Esophagus muscularis mucosa (tissue), 4 donors: ENCODE measurements at regions not wholly inside any gene's neighbourhood (a gene's known extent, or its start where the extent isn't known, plus 50 kb on each side); places are given as distances from the start of the nearest gene placed in this dataset.
"Not testable (repeated sequence)": the region's sequence is repeated elsewhere in the genome, so short reads cannot be mapped to it uniquely, and the experiment has no call there.

ENCODE experiments used
- DNase-seq: peaks from one replicate; pipeline ENCODE4 v3.0.0-alpha.2; 2017; ENCODE audit errors: extremely low spot score
- H3K27ac ChIP-seq, 4 donors: fragments of 200-600 bp; sonication (generic); replicated peaks in 1 of 4; 1 replicate in 3 of 4; 2 replicates in 1 of 4; pipeline ENCODE4 v1.5.1; 2016 to 2019; ENCODE audit warnings: mild to moderate bottlenecking in 1 of 4
- H3K27me3 ChIP-seq, 4 donors: fragments of 200-600 bp; sonication (generic); one replicate each; pipeline versions ENCODE4 v1.5.1 to v1.6.0; 2016 to 2019
- H3K36me3 ChIP-seq, 4 donors: fragments of 200-600 bp; sonication (generic); one replicate each; pipeline ENCODE4 v1.5.1; 2016 to 2019
- H3K4me1 ChIP-seq, 4 donors: fragments of 200-600 bp; sonication (generic); one replicate each; pipeline ENCODE4 v1.5.1; 2016 to 2019
- H3K4me3 ChIP-seq, 4 donors: fragments of 200-600 bp; sonication (generic); 1 replicate in 2 of 4; 2 replicates in 2 of 4; pipeline ENCODE4 v1.5.1; 2016 to 2019; ENCODE audit warnings: mild to moderate bottlenecking in 4 of 4, moderate library complexity in 1 of 4
- H3K9me3 ChIP-seq, 4 donors: fragments of 200-600 bp; sonication (generic); 1 replicate in 3 of 4; 2 replicates in 1 of 4; pipeline ENCODE4 v1.5.1; 2016 to 2019
- EP300 ChIP-seq: sonication (generic); formaldehyde crosslinking; IDR thresholded peaks from one replicate; pipeline ENCODE4 v1.6.1; 2017; ENCODE audit warnings: antibody characterized with exemption
- POLR2A ChIP-seq: fragments of 450-650 bp; IDR thresholded peaks from one replicate; pipeline ENCODE4 v1.6.1; 2017; ENCODE audit warnings: antibody characterized with exemption, moderate library complexity, mild to moderate bottlenecking, low read depth
- POLR2AphosphoS5 ChIP-seq, 2 donors: sonication (generic); formaldehyde crosslinking; IDR thresholded peaks; one replicate each; pipeline ENCODE4 v1.6.1; 2017; ENCODE audit warnings: antibody characterized with exemption in 2 of 2
- WGBS: methylation state at CpG from one replicate; pipeline ENCODE4 v1.1.5; 2018; 5-methylcytosine and 5-hydroxymethylcytosine counted together
- intact Hi-C: fragments of 100-400 bp; cut with DNase I; formaldehyde crosslinking; loops from one replicate; pipeline ENCODE4 v1.15.1; 2023
- TF ChIP-seq, protein P1 (sequence below), 3 experiments: fragments of 200-600 bp in 2 of 3; fragments of 450-650 bp in 1 of 3; sonication (generic) in 2 of 3; IDR thresholded peaks; one replicate each; pipeline ENCODE4 v1.5.1; 2017 to 2019; ENCODE audit warnings: antibody characterized with exemption in 3 of 3, mild to moderate bottlenecking in 2 of 3, moderate library complexity in 1 of 3

DNA sequence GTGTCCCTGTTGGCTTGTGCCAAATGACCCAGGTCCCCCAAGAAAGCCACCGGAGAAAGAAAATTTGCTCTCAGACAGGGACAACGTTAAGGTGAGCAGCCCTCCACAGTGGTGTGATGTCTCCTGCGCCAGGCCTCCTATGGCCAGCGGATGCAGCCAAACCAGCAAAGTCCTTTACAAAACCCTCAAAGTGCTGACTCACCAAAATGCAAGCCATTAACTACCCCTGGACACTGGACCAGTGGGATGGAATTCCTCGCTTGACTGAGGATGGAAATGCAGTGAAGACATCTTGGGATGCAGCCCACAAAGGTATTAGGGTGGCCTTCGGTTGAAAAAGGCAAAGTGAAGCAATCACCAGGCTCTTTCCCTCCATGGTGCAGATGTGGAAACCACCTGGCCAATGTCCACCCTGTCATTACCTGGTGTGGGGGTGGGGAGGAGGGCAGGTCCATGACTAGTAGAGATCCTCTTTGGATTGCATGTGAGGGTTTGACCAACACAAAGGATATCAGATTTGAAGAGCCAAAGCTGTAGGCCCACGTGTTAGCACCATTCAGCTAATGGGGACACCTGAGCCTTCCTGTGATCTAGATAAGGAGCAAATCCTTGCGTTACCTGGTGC is 127.4 kb upstream of the SLC6A11 start:
- no peaks in the 10 kb centered on the region for H3K4me1 ChIP-seq
- intact Hi-C loops, result no loop called here
- H3K36me3 ChIP-seq, result no peaks in the 10 kb centered on the region
- peaks cover 0 to 18% (median 0%) of the 10 kb centered on the region in 4 donors for H3K27me3 ChIP-seq
- H3K27ac ChIP-seq, result no peak overlapping the region
- WGBS, result 88% methylated on average over 8 of the region's 8 CpGs
- TF ChIP-seq POLR2AphosphoS5 (IDR thresholded peaks at IDR 0.05), result no peak
- no peak for TF ChIP-seq EP300
- TF ChIP-seq POLR2A, result no peak
- TF ChIP-seq, protein P1, sequence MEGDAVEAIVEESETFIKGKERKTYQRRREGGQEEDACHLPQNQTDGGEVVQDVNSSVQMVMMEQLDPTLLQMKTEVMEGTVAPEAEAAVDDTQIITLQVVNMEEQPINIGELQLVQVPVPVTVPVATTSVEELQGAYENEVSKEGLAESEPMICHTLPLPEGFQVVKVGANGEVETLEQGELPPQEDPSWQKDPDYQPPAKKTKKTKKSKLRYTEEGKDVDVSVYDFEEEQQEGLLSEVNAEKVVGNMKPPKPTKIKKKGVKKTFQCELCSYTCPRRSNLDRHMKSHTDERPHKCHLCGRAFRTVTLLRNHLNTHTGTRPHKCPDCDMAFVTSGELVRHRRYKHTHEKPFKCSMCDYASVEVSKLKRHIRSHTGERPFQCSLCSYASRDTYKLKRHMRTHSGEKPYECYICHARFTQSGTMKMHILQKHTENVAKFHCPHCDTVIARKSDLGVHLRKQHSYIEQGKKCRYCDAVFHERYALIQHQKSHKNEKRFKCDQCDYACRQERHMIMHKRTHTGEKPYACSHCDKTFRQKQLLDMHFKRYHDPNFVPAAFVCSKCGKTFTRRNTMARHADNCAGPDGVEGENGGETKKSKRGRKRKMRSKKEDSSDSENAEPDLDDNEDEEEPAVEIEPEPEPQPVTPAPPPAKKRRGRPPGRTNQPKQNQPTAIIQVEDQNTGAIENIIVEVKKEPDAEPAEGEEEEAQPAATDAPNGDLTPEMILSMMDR (IDR thresholded peaks at IDR 0.05), result no peak
- no peak for DNase-seq
- H3K9me3 ChIP-seq, result no peaks in the 10 kb centered on the region
- no peak overlapping the region for H3K4me3 ChIP-seq

DNA sequence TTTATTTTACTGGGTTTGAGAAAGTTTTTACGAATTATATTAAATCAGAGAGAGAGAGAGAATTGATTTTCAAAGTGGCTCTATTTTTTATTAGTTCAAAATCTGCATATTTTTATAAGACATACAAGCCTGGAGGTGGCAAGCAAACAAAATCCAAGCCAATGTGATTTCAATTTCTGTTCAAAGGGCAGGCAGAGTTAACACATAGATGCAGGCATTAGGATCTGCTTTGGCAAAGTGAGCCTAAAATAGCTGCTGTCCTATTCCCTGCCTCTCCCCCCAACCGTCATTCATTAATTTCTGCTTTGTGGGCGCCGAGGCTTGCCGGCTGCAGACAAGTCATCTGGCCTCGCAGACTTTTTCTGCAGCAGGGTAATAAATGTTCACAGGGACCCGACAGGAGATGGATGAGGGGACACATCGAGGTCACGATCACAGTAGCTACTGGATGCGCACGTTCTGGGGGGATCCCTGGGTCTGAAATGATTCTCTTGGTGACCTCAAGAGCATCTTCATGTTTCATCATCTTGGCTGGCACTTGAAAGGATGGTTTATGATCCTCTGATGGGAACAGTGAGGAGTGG is 123.9 kb upstream of the SLC6A11 start:
- H3K4me1 ChIP-seq, result no peaks in the 10 kb centered on the region
- no peak overlapping the region for H3K4me3 ChIP-seq
- H3K9me3 ChIP-seq, result no peaks in the 10 kb centered on the region
- no peak for DNase-seq
- TF ChIP-seq, protein P1 (IDR thresholded peaks at IDR 0.05), result no peak
- TF ChIP-seq POLR2A, result no peak
- TF ChIP-seq POLR2AphosphoS5 (IDR thresholded peaks at IDR 0.05), result no peak
- no peak for TF ChIP-seq EP300
- H3K27ac ChIP-seq, result no peak overlapping the region
- intact Hi-C loops, result no loop called here
- H3K27me3 ChIP-seq, result peaks cover 0 to 33% (median 0%) of the 10 kb centered on the region in 4 donors
- 48% methylated on average over 11 of the region's 11 CpGs for WGBS
- H3K36me3 ChIP-seq, result no peaks in the 10 kb centered on the region

DNA sequence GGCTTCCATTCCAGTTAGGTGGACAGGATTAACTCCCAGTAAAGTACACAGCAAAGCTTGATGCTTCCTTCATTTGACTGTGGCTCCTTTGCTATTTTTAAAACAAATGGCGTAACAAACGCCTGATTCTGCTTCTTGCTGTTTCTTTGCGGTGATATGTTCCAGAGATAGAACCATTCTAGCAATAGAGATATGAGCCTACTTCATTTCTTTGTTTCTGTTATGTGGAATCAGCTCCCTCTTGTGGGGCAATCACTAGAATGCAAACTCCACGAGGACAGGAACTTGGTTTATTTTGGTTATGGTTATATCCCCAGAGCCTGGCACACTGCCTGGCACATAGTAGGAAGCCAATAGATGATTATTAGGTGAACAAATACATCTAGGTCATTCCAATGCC is 122.6 kb upstream of the SLC6A11 start:
- Histone ChIP-seq H3K4me3 (no peak overlapping the region), H3K9me3 (no peaks in the 10 kb centered on the region), H3K27me3 (peaks cover 0 to 35% (median 0%) of the 10 kb centered on the region in 4 donors), H3K27ac (no peak overlapping the region), H3K36me3 (no peaks in the 10 kb centered on the region), H3K4me1 (no peaks in the 10 kb centered on the region)
- WGBS, result 70% methylated on average over 4 of the region's 4 CpGs
- no peak for DNase-seq
- TF ChIP-seq EP300, result no peak
- intact Hi-C loops, result no loop called here

DNA sequence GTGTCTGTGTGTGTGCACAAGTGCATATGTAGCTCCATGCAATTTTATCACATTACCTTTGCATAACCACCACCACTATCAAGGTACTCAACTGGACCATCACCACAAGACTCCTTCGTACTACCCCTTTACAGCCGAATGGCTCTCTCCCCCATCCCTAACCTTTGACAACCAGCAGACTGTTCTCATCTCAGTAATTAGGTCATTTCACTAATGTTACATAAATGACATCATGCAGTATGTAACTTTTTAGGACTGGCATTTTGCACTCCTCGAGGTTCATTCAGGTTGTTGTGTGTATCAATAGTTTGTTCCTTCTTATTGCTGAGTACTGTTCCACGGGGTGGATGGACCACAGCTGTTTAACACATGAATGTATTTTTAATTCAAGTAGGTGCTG is 121.8 kb upstream of the SLC6A11 start:
- H3K36me3 ChIP-seq, result no peaks in the 10 kb centered on the region
- no peak overlapping the region for H3K4me3 ChIP-seq
- WGBS, result 81% methylated on average over 4 of the region's 4 CpGs
- H3K4me1 ChIP-seq, result no peaks in the 10 kb centered on the region
- peaks cover 0 to 42% (median 0%) of the 10 kb centered on the region in 4 donors for H3K27me3 ChIP-seq
- no peak overlapping the region for H3K27ac ChIP-seq
- no peaks in the 10 kb centered on the region for H3K9me3 ChIP-seq
- intact Hi-C loops, result no loop called here
- no peak for DNase-seq
- TF ChIP-seq, protein P1 (IDR thresholded peaks at IDR 0.05), result no peak
- TF ChIP-seq EP300, result no peak
- TF ChIP-seq POLR2A, result no peak
- no peak for TF ChIP-seq POLR2AphosphoS5 (IDR thresholded peaks at IDR 0.05)

DNA sequence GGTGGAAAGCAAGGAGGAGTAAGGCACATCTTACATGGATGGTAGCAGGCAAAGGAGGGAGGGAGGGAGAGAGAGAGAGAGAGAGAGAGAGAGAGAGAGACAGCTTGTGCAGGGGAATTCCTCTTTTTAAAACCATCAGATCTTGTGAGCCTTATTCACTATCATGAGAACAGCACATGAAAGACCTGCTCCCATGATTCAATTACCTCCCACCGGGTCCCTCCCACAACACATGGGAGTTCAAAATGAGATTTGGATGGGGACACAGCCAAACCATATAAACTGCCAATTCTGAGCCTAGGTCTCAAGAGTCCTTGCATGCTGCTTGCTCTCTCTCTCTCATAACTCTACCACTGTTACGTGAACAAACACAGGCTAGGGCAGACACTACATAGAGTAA is 120.8 kb upstream of the SLC6A11 start:
- H3K27me3 ChIP-seq, result peaks cover 0 to 42% (median 0%) of the 10 kb centered on the region in 4 donors
- H3K9me3 ChIP-seq, H3K4me3 ChIP-seq, H3K36me3 ChIP-seq, H3K27ac ChIP-seq, H3K4me1 ChIP-seq, DNase-seq, intact Hi-C loops: not testable (repeated sequence)
- 68% methylated on average over 2 of the region's 2 CpGs for WGBS
